ENCODE measurements at regions not wholly inside any gene's neighbourhood (a gene's known extent, or its start where the extent isn't known, plus 50 kb on each side); places are given as distances from the start of the nearest gene placed in this dataset.
"Not testable (repeated sequence)": the region's sequence is repeated elsewhere in the genome, so short reads cannot be mapped to it uniquely, and the experiment has no call there.

- Histone ChIP-seq H3K4me3 (ENCODE audit: low read length in 2 of 2) (no peak overlapping the region), H3K27ac (ENCODE audit: low read depth in 1 of 2, low read length in 1 of 2) (no peak overlapping the region), H3K9me3 (ENCODE audit: control insufficient read depth in 2 of 2, insufficient read depth in 1 of 2, low read length in 1 of 2) (no peaks in the 10 kb centered on the region), H3K27me3 (ENCODE audit: control insufficient read depth in 2 of 2, insufficient read depth in 1 of 2, low read length in 1 of 2) (no peaks in the 10 kb centered on the region), H3K36me3 (ENCODE audit: control insufficient read depth in 2 of 2, insufficient read depth in 2 of 2, low read length in 1 of 2) (no peaks in the 10 kb centered on the region), H3K4me1 (ENCODE audit: control insufficient read depth in 2 of 2, insufficient read depth in 2 of 2, low read length in 2 of 2) (peaks cover 0 to 4% of the 10 kb centered on the region in 2 donors)
- DNase-seq (ENCODE audit: low read depth in 6 of 9, low spot score in 9 of 9): no peak
- 97% methylated on average over 22 of the region's 22 CpGs for WGBS
These were observed 179.5 kb downstream of the ADRA2C start for GRCh38 chr4:3945511-3946290.

- not testable (repeated sequence) for H3K27ac ChIP-seq (ENCODE audit: low read depth in 1 of 2, low read length in 1 of 2); H3K4me1 ChIP-seq (ENCODE audit: control insufficient read depth in 2 of 2, insufficient read depth in 2 of 2, low read length in 2 of 2); H3K27me3 ChIP-seq (ENCODE audit: control insufficient read depth in 2 of 2, insufficient read depth in 1 of 2, low read length in 1 of 2); H3K36me3 ChIP-seq (ENCODE audit: control insufficient read depth in 2 of 2, insufficient read depth in 2 of 2, low read length in 1 of 2); DNase-seq (ENCODE audit: low read depth in 6 of 9, low spot score in 9 of 9); H3K9me3 ChIP-seq (ENCODE audit: control insufficient read depth in 2 of 2, insufficient read depth in 1 of 2, low read length in 1 of 2); H3K4me3 ChIP-seq (ENCODE audit: low read length in 2 of 2)
- 97% methylated on average over 20 of the region's 20 CpGs for WGBS
These were observed 180.4 kb downstream of the ADRA2C start for GRCh38 chr4:3946553-3946952.

- not testable (repeated sequence) for H3K36me3 ChIP-seq (ENCODE audit: control insufficient read depth in 2 of 2, insufficient read depth in 2 of 2, low read length in 1 of 2); H3K9me3 ChIP-seq (ENCODE audit: control insufficient read depth in 2 of 2, insufficient read depth in 1 of 2, low read length in 1 of 2); H3K27me3 ChIP-seq (ENCODE audit: control insufficient read depth in 2 of 2, insufficient read depth in 1 of 2, low read length in 1 of 2); H3K4me1 ChIP-seq (ENCODE audit: control insufficient read depth in 2 of 2, insufficient read depth in 2 of 2, low read length in 2 of 2); DNase-seq (ENCODE audit: low read depth in 6 of 9, low spot score in 9 of 9); H3K4me3 ChIP-seq (ENCODE audit: low read length in 2 of 2); H3K27ac ChIP-seq (ENCODE audit: low read depth in 1 of 2, low read length in 1 of 2)
- WGBS: 97% methylated on average over 21 of the region's 21 CpGs
These were observed 181.6 kb downstream of the ADRA2C start for GRCh38 chr4:3947761-3948160.

- H3K27ac ChIP-seq (ENCODE audit: low read depth in 1 of 2, low read length in 1 of 2); DNase-seq (ENCODE audit: low read depth in 6 of 9, low spot score in 9 of 9); H3K4me3 ChIP-seq (ENCODE audit: low read length in 2 of 2); H3K4me1 ChIP-seq (ENCODE audit: control insufficient read depth in 2 of 2, insufficient read depth in 2 of 2, low read length in 2 of 2); H3K36me3 ChIP-seq (ENCODE audit: control insufficient read depth in 2 of 2, insufficient read depth in 2 of 2, low read length in 1 of 2); H3K9me3 ChIP-seq (ENCODE audit: control insufficient read depth in 2 of 2, insufficient read depth in 1 of 2, low read length in 1 of 2); H3K27me3 ChIP-seq (ENCODE audit: control insufficient read depth in 2 of 2, insufficient read depth in 1 of 2, low read length in 1 of 2): not testable (repeated sequence)
- 98% methylated on average over 5 of the region's 5 CpGs for WGBS
These were observed 182.0 kb downstream of the ADRA2C start for GRCh38 chr4:3948210-3948609.

- not testable (repeated sequence) for H3K9me3 ChIP-seq (ENCODE audit: control insufficient read depth in 2 of 2, insufficient read depth in 1 of 2, low read length in 1 of 2); H3K4me1 ChIP-seq (ENCODE audit: control insufficient read depth in 2 of 2, insufficient read depth in 2 of 2, low read length in 2 of 2); H3K4me3 ChIP-seq (ENCODE audit: low read length in 2 of 2); DNase-seq (ENCODE audit: low read depth in 6 of 9, low spot score in 9 of 9); H3K27ac ChIP-seq (ENCODE audit: low read depth in 1 of 2, low read length in 1 of 2); H3K27me3 ChIP-seq (ENCODE audit: control insufficient read depth in 2 of 2, insufficient read depth in 1 of 2, low read length in 1 of 2); H3K36me3 ChIP-seq (ENCODE audit: control insufficient read depth in 2 of 2, insufficient read depth in 2 of 2, low read length in 1 of 2)
- WGBS: 91% methylated on average over 5 of the region's 5 CpGs
These were observed 183.7 kb downstream of the ADRA2C start for GRCh38 chr4:3949916-3950315.

DNA sequence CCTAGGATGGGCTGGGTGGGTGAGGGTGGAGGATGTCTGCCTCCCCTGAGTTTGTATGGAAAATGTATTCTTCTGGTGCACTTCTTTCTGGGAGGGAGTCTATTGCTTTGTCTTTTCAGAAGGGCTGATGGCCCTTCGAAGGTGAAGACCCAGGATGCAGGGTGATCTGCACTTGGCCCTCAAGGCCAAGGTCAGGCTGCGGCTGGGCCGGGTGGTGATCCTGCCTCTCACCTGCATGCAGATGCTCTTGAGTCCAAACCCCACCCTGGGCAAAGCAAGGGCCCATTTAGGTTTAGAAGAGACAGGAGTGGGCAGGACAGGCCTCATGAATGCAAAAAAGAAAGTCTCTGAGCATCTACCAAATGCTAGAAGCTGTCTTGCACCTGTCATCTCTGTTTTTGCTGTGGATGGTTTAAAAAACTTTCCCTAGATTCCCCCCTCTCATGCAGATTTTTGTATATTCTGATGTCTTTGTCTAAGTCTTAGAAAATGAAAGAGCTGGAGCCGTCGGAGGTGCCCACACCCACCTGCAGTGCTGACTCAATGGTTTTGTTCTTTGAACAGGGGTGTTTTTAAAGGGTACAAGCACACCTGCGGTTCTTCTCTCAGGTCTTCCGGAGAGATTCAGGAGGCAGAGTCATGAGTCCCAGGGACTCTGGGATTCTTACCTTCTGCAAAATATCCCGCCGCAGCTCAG, 186.4 kb downstream of the ADRA2C start:
- not testable (repeated sequence) for H3K9me3 ChIP-seq (ENCODE audit: control insufficient read depth in 2 of 2, insufficient read depth in 1 of 2, low read length in 1 of 2); DNase-seq (ENCODE audit: low read depth in 6 of 9, low spot score in 9 of 9); H3K36me3 ChIP-seq (ENCODE audit: control insufficient read depth in 2 of 2, insufficient read depth in 2 of 2, low read length in 1 of 2); H3K4me1 ChIP-seq (ENCODE audit: control insufficient read depth in 2 of 2, insufficient read depth in 2 of 2, low read length in 2 of 2); H3K27me3 ChIP-seq (ENCODE audit: control insufficient read depth in 2 of 2, insufficient read depth in 1 of 2, low read length in 1 of 2); H3K4me3 ChIP-seq (ENCODE audit: low read length in 2 of 2)
- 91% methylated on average over 9 of the region's 9 CpGs for WGBS
- H3K27ac ChIP-seq (ENCODE audit: low read depth in 1 of 2, low read length in 1 of 2): peak overlapping the region in 1 of 2 donors; percentile 32

DNA sequence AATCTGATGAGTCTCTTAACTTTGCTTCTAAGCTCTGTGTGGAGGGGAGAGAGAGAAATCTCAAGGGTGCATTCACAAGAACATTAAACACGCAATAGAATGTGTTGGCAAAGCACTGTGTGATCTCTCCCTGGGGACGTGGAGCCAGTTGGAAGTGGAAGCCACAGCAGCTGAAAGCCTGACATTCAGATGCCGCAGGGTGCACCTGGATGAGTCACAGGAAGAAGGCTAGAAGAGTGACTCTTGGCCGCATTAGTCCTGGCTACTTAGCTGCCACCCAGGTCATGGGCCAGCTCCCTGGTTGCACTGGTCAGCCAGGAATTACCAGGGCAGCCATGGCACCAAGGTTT, 186.9 kb downstream of the ADRA2C start:
- H3K36me3 ChIP-seq (ENCODE audit: control insufficient read depth in 2 of 2, insufficient read depth in 2 of 2, low read length in 1 of 2): not testable (repeated sequence)

GRCh38 chr4:3954540-3955320, 188.5 kb downstream of the ADRA2C start:
- Histone ChIP-seq H3K4me3 (ENCODE audit: low read length in 2 of 2) (peak overlapping the region; percentile 42 to 53), H3K27ac (ENCODE audit: low read depth in 1 of 2, low read length in 1 of 2) (peak overlapping the region; percentile 17 to 74)
- peak in 5 of 9 donors; percentile 2 to 61 (median 40) for DNase-seq (ENCODE audit: low read depth in 6 of 9, low spot score in 9 of 9)
- 3% methylated on average over 53 of the region's 53 CpGs for WGBS
- H3K36me3 ChIP-seq (ENCODE audit: control insufficient read depth in 2 of 2, insufficient read depth in 2 of 2, low read length in 1 of 2); H3K9me3 ChIP-seq (ENCODE audit: control insufficient read depth in 2 of 2, insufficient read depth in 1 of 2, low read length in 1 of 2); H3K27me3 ChIP-seq (ENCODE audit: control insufficient read depth in 2 of 2, insufficient read depth in 1 of 2, low read length in 1 of 2); H3K4me1 ChIP-seq (ENCODE audit: control insufficient read depth in 2 of 2, insufficient read depth in 2 of 2, low read length in 2 of 2): not testable (repeated sequence)

More for the DNA sequence above, 186.9 kb downstream of the ADRA2C start:
- DNase-seq (ENCODE audit: low read depth in 6 of 9, low spot score in 9 of 9); H3K27me3 ChIP-seq (ENCODE audit: control insufficient read depth in 2 of 2, insufficient read depth in 1 of 2, low read length in 1 of 2); H3K4me1 ChIP-seq (ENCODE audit: control insufficient read depth in 2 of 2, insufficient read depth in 2 of 2, low read length in 2 of 2); H3K9me3 ChIP-seq (ENCODE audit: control insufficient read depth in 2 of 2, insufficient read depth in 1 of 2, low read length in 1 of 2); H3K27ac ChIP-seq (ENCODE audit: low read depth in 1 of 2, low read length in 1 of 2); H3K4me3 ChIP-seq (ENCODE audit: low read length in 2 of 2): not testable (repeated sequence)
- WGBS: 93% methylated on average over 4 of the region's 4 CpGs
